ENCODE measurements at regions not wholly inside any gene's neighbourhood (a gene's known extent, or its start where the extent isn't known, plus 50 kb on each side); places are given as distances from the start of the nearest gene placed in this dataset.
A peak's percentile ranks its signal among the peaks of the same experiment; 100 is the strongest.

DNA sequence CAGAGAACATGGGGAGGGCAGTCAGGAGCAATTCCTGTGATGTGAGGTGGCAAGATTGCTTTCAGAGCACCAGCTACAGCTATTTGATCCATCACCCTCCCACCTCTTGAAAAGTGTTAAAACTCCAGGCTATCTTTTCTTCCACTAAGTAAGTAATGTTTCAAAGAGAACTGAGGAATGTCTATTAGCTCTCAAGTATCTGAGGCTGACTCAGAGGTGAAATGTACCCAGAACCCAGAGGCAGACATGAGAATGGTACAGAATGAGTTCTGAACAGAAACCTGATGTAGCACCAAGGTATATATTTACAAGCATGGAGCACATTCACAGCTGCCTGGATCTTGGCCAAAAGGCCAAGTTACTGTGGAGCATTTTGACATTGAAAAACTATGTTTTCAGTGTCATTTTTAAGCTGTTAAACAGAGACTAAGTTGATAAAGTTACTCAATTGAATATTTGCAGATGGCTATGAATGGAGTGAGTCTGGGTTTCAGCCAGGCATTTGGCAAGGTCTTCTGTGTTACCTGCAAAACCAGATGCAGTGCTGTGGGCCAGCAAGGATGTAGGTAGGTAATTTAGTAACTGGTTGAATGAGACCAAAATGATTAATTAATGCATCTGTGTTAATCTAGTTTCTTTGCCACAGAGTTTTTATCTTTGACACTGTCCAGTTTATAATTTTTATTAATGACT, 227.7 kb upstream of the CD96 start:
- DNase-seq: no peak

DNA sequence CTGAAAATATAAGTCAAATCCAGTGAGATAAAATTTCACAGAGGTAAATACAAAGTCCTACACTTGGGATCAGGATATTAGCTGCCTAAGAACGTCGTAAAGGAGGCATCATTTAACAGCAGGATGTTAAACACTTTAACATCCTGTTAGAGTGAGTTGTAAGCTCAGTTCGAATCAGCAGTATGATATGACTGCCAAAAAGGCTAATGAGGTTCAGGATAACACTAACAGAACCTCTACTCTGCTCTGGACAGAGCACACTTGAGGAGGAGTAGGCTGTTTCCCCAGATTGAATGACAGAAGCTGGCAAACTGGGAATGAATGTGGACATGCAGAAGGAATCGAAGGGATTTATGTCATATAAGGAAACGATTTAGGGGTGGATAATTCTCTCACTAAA, 227.1 kb upstream of the CD96 start:
- no peak for DNase-seq

DNA sequence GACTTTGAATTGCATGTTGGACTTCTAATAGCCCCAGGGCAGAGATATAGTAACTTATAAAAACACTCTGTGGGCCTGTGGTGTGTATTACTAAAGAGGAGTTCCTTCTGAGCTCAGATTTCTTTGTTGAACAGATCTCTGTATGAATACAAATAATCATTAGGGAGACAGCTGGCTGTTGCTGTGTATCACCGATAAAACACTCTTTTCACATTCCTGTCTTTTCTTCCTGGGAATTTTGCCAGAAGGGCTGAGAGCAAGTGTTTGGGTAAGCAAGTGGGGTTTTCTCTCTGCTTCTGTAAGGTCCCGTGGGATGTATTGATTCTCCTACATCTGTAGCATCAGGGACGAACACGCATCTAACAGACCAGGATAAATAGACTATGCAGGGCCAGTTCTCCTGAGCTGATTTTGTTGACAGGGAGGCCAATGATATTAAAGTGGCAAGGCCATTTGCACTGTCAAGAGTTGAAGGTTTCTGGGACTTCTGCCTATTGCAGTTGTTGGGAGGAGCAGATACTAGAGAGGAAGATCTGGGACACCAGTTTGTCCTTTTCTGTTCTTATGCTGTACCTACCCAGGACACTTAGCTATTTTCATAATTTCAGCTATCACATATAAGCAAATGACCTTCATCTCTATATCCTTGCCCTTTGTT, 225.9 kb upstream of the CD96 start:
- DNase-seq: no peak

- DNase-seq: no peak
These were observed 223.7 kb upstream of the CD96 start for GRCh38 chr3:111318289-111318688.

- no peak for DNase-seq
These were observed 222.4 kb upstream of the CD96 start for GRCh38 chr3:111319598-111319997.

- no peak for DNase-seq
These were observed 220.2 kb upstream of the CD96 start for GRCh38 chr3:111321786-111322185.

GRCh38 chr3:111323019-111323418, 219.0 kb upstream of the CD96 start:
- DNase-seq: no peak

DNA sequence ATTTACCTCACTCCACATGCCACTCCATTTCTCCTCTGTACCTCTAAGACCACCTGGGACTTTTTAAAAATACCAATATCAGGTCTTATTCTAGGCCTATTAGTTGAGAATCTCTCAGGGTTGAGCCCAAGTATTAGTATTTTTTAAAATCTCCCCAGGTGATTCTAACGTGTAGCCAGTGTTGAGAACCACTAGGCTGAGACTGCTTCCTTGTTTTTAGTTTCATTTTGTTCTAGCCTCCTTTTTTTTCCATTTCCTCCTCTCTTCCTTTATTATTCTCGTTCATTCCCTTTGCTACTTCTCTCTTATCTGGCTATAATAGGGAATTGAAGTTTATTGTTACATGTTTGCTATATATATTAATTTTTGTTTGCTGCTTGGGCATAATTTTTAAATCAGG, 217.8 kb upstream of the CD96 start:
- no peak for DNase-seq

DNA sequence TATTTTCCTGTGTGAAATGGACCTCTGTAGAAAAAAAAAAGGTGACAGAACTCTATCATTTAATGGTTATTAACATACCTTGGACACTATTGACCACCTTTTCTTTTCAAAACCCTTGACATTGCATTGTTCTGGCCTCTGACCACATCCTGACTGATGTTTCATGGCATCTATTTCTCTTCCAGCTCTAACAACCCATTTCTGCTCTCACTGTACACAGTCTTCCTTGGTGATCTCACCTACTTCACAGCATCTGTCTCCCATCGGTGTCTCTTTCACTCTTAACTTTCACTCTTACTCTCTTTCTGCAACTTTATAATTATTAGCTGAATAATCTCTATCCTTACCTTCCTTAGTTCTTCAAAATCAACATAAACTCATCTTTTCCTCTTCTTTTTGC, 217.4 kb upstream of the CD96 start:
- DNase-seq: no peak

DNA sequence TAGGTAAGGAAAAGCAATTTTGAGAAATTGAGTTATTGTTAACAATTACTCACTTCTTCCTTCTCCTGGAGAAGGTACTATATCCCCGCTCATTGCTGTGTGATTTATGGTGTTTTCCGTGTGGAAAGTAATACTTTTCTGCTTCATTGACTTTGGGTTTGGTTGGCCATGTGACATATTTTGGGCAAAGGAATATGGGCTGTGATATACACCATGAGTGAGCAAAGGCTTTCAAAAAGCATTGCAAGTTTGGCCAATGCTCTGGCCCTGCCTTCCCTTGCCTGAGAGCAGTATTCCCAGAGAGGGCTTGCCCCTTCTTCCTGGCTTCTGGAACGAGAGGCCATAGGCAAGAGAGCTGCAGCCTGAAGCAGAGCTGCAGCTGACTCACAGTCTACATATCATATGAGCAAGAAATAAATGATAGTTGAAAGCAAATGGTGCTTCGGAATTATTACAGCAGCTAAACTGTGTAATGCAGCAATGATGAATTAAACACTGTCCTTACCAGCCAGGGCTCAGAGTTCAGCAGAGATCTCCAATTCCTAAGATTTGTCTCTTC, 216.8 kb upstream of the CD96 start:
- no peak for DNase-seq

- DNase-seq: no peak
These were observed 215.6 kb upstream of the CD96 start for GRCh38 chr3:111326144-111326995.

DNA sequence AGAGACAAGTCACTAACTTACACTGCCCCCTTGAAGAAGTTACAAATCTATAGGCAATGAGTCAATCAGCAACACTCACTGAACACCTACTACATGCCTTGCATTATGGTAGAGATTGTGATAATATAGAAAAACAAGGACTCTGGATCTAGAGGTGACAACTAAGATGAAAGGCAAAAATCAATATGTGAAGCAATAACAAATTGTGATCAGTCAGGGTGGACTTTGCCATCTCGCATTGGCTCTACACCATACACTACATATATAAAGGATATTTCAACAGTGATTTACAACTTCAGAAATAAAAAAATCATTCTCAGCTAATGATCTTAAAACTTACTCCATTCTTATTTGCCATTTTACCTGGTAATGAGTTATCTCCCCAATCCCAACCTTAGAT, 210.7 kb upstream of the CD96 start:
- no peak for DNase-seq

GRCh38 chr3:111331912-111332311, 210.1 kb upstream of the CD96 start:
- DNase-seq: no peak

GRCh38 chr3:111332488-111333080, 209.4 kb upstream of the CD96 start:
- DNase-seq: peak; percentile 30

DNA sequence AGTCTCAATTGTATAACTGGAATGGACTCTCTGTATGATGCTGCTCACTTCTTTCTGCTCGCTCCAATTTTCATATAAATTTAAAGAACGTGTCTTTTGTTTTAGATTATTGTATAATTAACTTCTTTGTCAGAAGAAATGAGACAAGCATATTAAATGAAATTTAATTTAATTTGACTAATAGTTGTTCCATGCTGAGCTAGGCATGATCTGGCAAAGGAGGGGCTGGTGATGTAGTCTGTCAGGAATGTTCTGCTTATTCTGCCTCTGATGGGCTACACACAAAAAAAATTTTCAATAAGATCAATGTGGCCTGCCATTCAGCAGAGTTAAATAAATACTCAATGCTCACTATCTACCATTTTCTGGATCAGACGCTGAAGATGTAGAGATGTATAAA, 208.4 kb upstream of the CD96 start:
- DNase-seq: no peak

- DNase-seq: no peak
These were observed 206.3 kb upstream of the CD96 start for GRCh38 chr3:111335512-111336303.

- no peak for DNase-seq
These were observed 205.5 kb upstream of the CD96 start for GRCh38 chr3:111336511-111336910.

DNA sequence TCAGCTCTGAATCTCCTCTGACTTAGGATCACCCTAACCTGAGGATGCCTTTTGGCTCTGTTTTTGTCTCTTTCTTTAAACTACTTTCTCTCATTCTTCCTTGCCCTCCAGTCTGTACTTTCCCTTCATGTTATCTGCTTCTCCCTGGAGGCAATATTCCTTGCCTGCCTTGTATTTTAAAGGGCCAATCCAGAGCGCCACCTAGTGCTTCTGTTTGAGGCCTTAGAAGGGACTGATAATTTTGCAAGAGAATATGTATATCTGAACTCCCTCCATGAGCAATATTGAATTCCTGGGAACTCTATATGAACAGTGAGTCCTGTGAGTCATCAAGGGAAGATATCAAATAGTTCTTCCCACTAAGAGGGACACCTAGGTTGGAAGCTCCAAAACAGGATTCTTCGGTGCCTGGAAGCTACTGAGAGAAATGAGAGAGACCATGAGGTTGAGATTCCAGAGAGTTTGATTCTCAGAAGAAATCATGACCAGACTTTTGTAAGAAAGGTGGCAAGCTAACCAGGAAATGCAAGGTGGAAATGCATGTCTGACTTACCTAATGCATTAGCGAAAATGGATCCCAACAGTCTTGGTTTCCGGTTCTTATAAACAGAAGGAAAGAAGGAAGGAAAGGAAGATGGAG, 203.8 kb upstream of the CD96 start:
- peak; percentile 56 for DNase-seq

DNA sequence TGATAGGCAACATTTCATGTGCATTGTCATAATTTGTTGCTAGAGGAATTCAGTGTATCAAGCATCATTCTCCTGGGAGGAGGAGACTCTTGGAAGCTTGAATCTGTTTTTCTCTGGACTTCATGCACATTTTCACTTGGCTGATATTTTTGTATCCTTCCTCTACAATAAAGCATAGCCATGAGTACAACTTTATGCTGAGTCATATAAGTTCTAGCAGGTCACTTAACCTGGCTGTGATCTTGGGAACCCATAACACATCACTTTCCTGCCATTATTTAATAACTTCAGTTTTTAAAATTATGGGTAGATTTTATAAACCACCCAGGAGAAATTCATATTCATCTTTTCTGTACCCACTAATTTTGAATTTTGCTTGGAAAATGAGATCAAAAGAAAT, 203.0 kb upstream of the CD96 start:
- DNase-seq: no peak

DNA sequence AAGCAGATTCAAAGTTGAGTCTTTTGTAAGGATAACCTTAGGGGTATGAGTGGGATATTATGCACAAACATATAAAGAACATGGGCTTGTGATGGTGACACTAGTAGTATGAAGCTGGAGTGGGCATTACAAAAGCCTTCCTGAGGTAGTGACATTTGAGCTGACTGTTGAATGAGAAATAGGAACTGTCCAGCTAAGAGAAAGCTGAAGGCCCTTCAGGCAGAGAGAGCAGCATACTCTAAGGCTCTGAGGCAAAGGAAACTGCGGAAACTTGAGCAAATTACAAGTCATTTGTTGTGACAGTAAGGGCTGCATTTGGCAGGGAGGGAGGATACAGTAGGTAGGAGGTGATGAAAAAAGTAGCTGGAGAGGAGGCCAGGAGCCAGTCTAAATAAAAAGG, 190.7 kb upstream of the CD96 start:
- DNase-seq: no peak

GRCh38 chr3:111352585-111352984, 189.4 kb upstream of the CD96 start:
- no peak for DNase-seq
